PFSK-1 (cell line): ENCODE measurements at regions not wholly inside any gene's neighbourhood (a gene's known extent, or its start where the extent isn't known, plus 50 kb on each side); places are given as distances from the start of the nearest gene placed in this dataset.

Experiments used
- FOXP2 ChIP-seq: optimal IDR thresholded peaks from 2 replicates; pipeline ENCODE3; 2011; ENCODE audit warnings: borderline replicate concordance, control low read depth, inconsistent platforms; ENCODE audit not compliant: insufficient read depth; ENCODE audit errors: extremely low read length, extremely low read depth
- POLR2AphosphoS5 ChIP-seq: IDR thresholded peaks from 2 replicates; pipeline ENCODE4 v1.6.1; 2012; ENCODE audit warnings: low read depth, mild to moderate bottlenecking, control low read depth, low read length, moderate library complexity
- REST ChIP-seq, 2 experiments: IDR thresholded peaks; 2 replicates each; pipeline versions ENCODE4 v1.6.1 to v1.8.0; 2011 to 2012; ENCODE audit warnings: low read depth in 2 of 2, low read length in 2 of 2, control low read depth in 1 of 2, inconsistent platforms in 1 of 2, mild to moderate bottlenecking in 1 of 2, moderate library complexity in 1 of 2; ENCODE audit not compliant: insufficient read depth in 1 of 2
- SIN3A ChIP-seq: IDR thresholded peaks from 2 replicates; pipeline ENCODE4 v1.6.1; 2012; ENCODE audit warnings: mild to moderate bottlenecking, low read length, moderate library complexity, borderline replicate concordance; ENCODE audit not compliant: insufficient read depth
- TAF1 ChIP-seq: IDR thresholded peaks from 2 replicates; pipeline ENCODE4 v1.6.1; 2012; ENCODE audit warnings: low read length, control low read depth, borderline replicate concordance; ENCODE audit not compliant: insufficient read depth

GRCh38 chr12:77189458-77189857, 124.1 kb upstream of the E2F7 start:
- no peak for TF ChIP-seq FOXP2
- TF ChIP-seq POLR2AphosphoS5, result no peak
- TF ChIP-seq TAF1, result no peak
- TF ChIP-seq REST (IDR thresholded peaks at IDR 0.05; ENCODE audit: insufficient read depth in 1 of 2, low read depth in 2 of 2, low read length in 2 of 2), result no peak
- TF ChIP-seq SIN3A, result no peak

- peak in 1 of 2 experiments; percentile 78; a peak in 2 of 4 replicates for TF ChIP-seq REST (IDR thresholded peaks at IDR 0.05; ENCODE audit: insufficient read depth in 1 of 2, low read depth in 2 of 2, low read length in 2 of 2)
- TF ChIP-seq POLR2AphosphoS5, result no peak
These were observed 114.1 kb upstream of the E2F7 start for GRCh38 chr12:77179515-77179914.

- no peak for TF ChIP-seq POLR2AphosphoS5
These were observed 102.4 kb upstream of the E2F7 start for GRCh38 chr12:77167801-77168200.

GRCh38 chr12:77166696-77167095, 101.3 kb upstream of the E2F7 start:
- TF ChIP-seq REST (IDR thresholded peaks at IDR 0.05; ENCODE audit: insufficient read depth in 1 of 2, low read depth in 2 of 2, low read length in 2 of 2) (no peak), TAF1 (no peak), FOXP2 (no peak), SIN3A (no peak), POLR2AphosphoS5 (no peak)

- no peak for TF ChIP-seq SIN3A
- TF ChIP-seq TAF1, result no peak
- no peak for TF ChIP-seq FOXP2
- TF ChIP-seq REST (IDR thresholded peaks at IDR 0.05; ENCODE audit: insufficient read depth in 1 of 2, low read depth in 2 of 2, low read length in 2 of 2), result no peak
- no peak for TF ChIP-seq POLR2AphosphoS5
These were observed 98.0 kb upstream of the E2F7 start for GRCh38 chr12:77163074-77164038.
